GM21717 (cell line): ENCODE measurements at regions not wholly inside any gene's neighbourhood (a gene's known extent, or its start where the extent isn't known, plus 50 kb on each side); places are given as distances from the start of the nearest gene placed in this dataset.
"Not testable (repeated sequence)": the region's sequence is repeated elsewhere in the genome, so short reads cannot be mapped to it uniquely, and the experiment has no call there.

Source experiments
- ATAC-seq: cut with Tn5 transposase; IDR thresholded peaks from one replicate; pipeline ENCODE4 v1.9.1; 2021; ENCODE audit warnings: mild to moderate bottlenecking, moderate library complexity; ENCODE audit not compliant: unreplicated experiment

GRCh38 chr20:57818418-57819181 is 108.8 kb upstream of the PMEPA1 start:
- ATAC-seq = no peak

GRCh38 chr20:57815405-57815804 is 105.6 kb upstream of the PMEPA1 start:
- no peak for ATAC-seq

GRCh38 chr20:57814529-57814928 is 104.7 kb upstream of the PMEPA1 start:
- ATAC-seq = no peak

- ATAC-seq = no peak
These were observed 103.9 kb upstream of the PMEPA1 start for GRCh38 chr20:57813509-57814269.

GRCh38 chr20:57812632-57813031 is 102.8 kb upstream of the PMEPA1 start:
- not testable (repeated sequence) for ATAC-seq

- ATAC-seq = no peak
These were observed 101.7 kb upstream of the PMEPA1 start for GRCh38 chr20:57811374-57812020.

- ATAC-seq = no peak
These were observed 100.9 kb upstream of the PMEPA1 start for GRCh38 chr20:57810511-57811373.

GRCh38 chr20:57809661-57810172 is 99.9 kb upstream of the PMEPA1 start:
- no peak for ATAC-seq

GRCh38 chr20:57809149-57809548 is 99.3 kb upstream of the PMEPA1 start:
- no peak for ATAC-seq

- ATAC-seq = no peak
These were observed 98.7 kb upstream of the PMEPA1 start for GRCh38 chr20:57808264-57809070.

GRCh38 chr20:57807401-57808263 is 97.8 kb upstream of the PMEPA1 start:
- ATAC-seq = no peak

- no peak for ATAC-seq
These were observed 97.2 kb upstream of the PMEPA1 start for GRCh38 chr20:57806975-57807374.

GRCh38 chr20:57806476-57806875 is 96.7 kb upstream of the PMEPA1 start:
- no peak for ATAC-seq

- no peak for ATAC-seq
These were observed 95.9 kb upstream of the PMEPA1 start for GRCh38 chr20:57805747-57806146.

GRCh38 chr20:57804470-57805250 is 94.8 kb upstream of the PMEPA1 start:
- no peak for ATAC-seq

- no peak for ATAC-seq
These were observed 93.7 kb upstream of the PMEPA1 start for GRCh38 chr20:57803508-57804005.

GRCh38 chr20:57802765-57803507 is 93.1 kb upstream of the PMEPA1 start:
- no peak for ATAC-seq
